HCT116 (cell line): ENCODE measurements at regions not wholly inside any gene's neighbourhood (a gene's known extent, or its start where the extent isn't known, plus 50 kb on each side); places are given as distances from the start of the nearest gene placed in this dataset.

Experiments used
- ATAC-seq: fragments of 200-7000 bp; cut with Tn5 transposase; 2 replicates; pipeline ENCODE4 v1.9.1; 2020; ENCODE audit warnings: mild to moderate bottlenecking, moderate library complexity
- BruUV-seq: library from RNA; stranded (reverse); fragments of 400-500 nt; replicated peaks from 2 replicates; lab custom pipeline; 2021; lab: Mats Ljungman, UMichigan
- CTCF ChIA-PET: fragments of 300-600 bp; sonication (Branson Sonifier 250); formaldehyde crosslinking; loops from one replicate; lab custom pipeline; 2021; ENCODE audit warnings: antibody characterized with exemption; lab: Charles Lee
- POLR2A ChIA-PET: fragments of 300-600, 350-600 bp; sonication (Branson Sonifier 250); formaldehyde crosslinking; loops from one replicate; lab custom pipeline; 2021; ENCODE audit warnings: antibody characterized with exemption; lab: Charles Lee
- RAD21 ChIA-PET, 2 experiments: fragments of 300-600 bp; sonication (Branson Sonifier 250); formaldehyde crosslinking; loops; one replicate each; lab custom pipeline; 2023; ENCODE audit warnings: low total read pairs in 2 of 2; ENCODE audit not compliant: uncharacterized antibody in 2 of 2, unreplicated experiment in 2 of 2, low non-redundant PET in 1 of 2; lab: Charles Lee
- DNase-seq: peaks from one replicate; pipeline ENCODE4 v3.0.0-alpha.2; 2010; ENCODE audit warnings: low read depth, low spot score
- H2AFZ ChIP-seq: fragments of 200-600 bp; shearing (Covaris generic), sonication (generic); 2 replicates; pipeline ENCODE4 v1.6.1; 2017; ENCODE audit warnings: low read depth, mixed run types, mixed read lengths, antibody characterized with exemption, low read length; ENCODE audit not compliant: poor library complexity, severe bottlenecking
- H3K27ac ChIP-seq: 2 replicates; pipeline ENCODE4 v1.5.1; 2012; ENCODE audit warnings: low read depth, low read length
- H3K27me3 ChIP-seq: fragments of 200-600 bp; sonication (generic); 2 replicates; pipeline ENCODE4 v1.6.1; 2016; ENCODE audit warnings: mixed run types, low read length, mixed read lengths; ENCODE audit not compliant: insufficient read depth
- H3K36me3 ChIP-seq, 2 experiments: fragments of 200-500 bp in 1 of 2; fragments of 200-600 bp in 1 of 2; sonication (Bioruptor generic) in 1 of 2; sonication (generic) in 1 of 2; 2 replicates each; pipeline versions ENCODE4 v1.5.1 to v1.6.1; 2014 to 2016; ENCODE audit warnings: low read length in 2 of 2, inconsistent platforms in 1 of 2, mixed read lengths in 1 of 2, mixed run types in 1 of 2; ENCODE audit not compliant: insufficient read depth in 2 of 2, control insufficient read depth in 1 of 2
- H3K4me1 ChIP-seq, 2 experiments: fragments of 200-600 bp in 1 of 2; sonication (generic) in 1 of 2; 2 replicates each; pipeline versions ENCODE4 v1.5.1 to v1.6.1; 2012 to 2017; ENCODE audit warnings: low read length in 2 of 2, inconsistent platforms in 1 of 2, mild to moderate bottlenecking in 1 of 2, mixed read lengths in 1 of 2, mixed run types in 1 of 2, moderate library complexity in 1 of 2; ENCODE audit not compliant: insufficient read depth in 2 of 2, control insufficient read depth in 1 of 2
- H3K4me2 ChIP-seq: fragments of 200-600 bp; sonication (generic); 2 replicates; pipeline ENCODE4 v1.6.1; 2017; ENCODE audit warnings: mixed run types, low read length, mixed read lengths
- H3K4me3 ChIP-seq, 2 experiments: fragments of 200-600 bp in 1 of 2; sonication (generic) in 1 of 2; replicated peaks in 1 of 2; 2 replicates each; pipeline ENCODE4 v1.5.1; 2011 to 2016; ENCODE audit warnings: low read length in 2 of 2, control low read depth in 1 of 2, low read depth in 1 of 2, mild to moderate bottlenecking in 1 of 2, mixed read lengths in 1 of 2, mixed run types in 1 of 2
- H3K79me2 ChIP-seq: fragments of 200-600 bp; sonication (generic); 2 replicates; pipeline ENCODE4 v1.6.1; 2017; ENCODE audit warnings: mild to moderate bottlenecking, mixed run types, low read length, moderate library complexity, mixed read lengths; ENCODE audit not compliant: insufficient read depth
- H3K9ac ChIP-seq: fragments of 200-600 bp; sonication (generic); 2 replicates; pipeline ENCODE4 v1.6.1; 2016; ENCODE audit warnings: low read length, mixed read lengths
- H3K9me2 ChIP-seq: fragments of 200-600 bp; sonication (generic), shearing (Covaris generic); 2 replicates; pipeline ENCODE4 v1.6.1; 2017; ENCODE audit warnings: mixed run types, mild to moderate bottlenecking, moderate library complexity; ENCODE audit not compliant: insufficient read depth
- H3K9me3 ChIP-seq, 2 experiments: fragments of 200-500 bp in 1 of 2; fragments of 200-600 bp in 1 of 2; sonication (Bioruptor generic) in 1 of 2; sonication (generic) in 1 of 2; 2 replicates each; pipeline ENCODE4 v1.6.1; 2014 to 2017; ENCODE audit warnings: low read length in 2 of 2, mixed read lengths in 2 of 2, inconsistent platforms in 1 of 2, low read depth in 1 of 2, mild to moderate bottlenecking in 1 of 2, mixed run types in 1 of 2, moderate library complexity in 1 of 2; ENCODE audit not compliant: control insufficient read depth in 1 of 2, insufficient read depth in 1 of 2
- H4K20me1 ChIP-seq: fragments of 200-600 bp; sonication (generic), shearing (Covaris generic); 2 replicates; pipeline ENCODE4 v1.6.1; 2017; ENCODE audit warnings: mixed run types, mild to moderate bottlenecking, moderate library complexity; ENCODE audit not compliant: insufficient read depth
- ATF3 ChIP-seq: IDR thresholded peaks from 2 replicates; pipeline ENCODE4 v1.6.1; 2012
- CEBPB ChIP-seq: IDR thresholded peaks from 2 replicates; pipeline ENCODE4 v1.6.1; 2012; ENCODE audit warnings: low read depth
- CTCF ChIP-seq, 3 experiments: fragments of 200-600 bp in 1 of 3; sonication (generic) in 1 of 3; IDR thresholded peaks in 2 of 3; conservative IDR thresholded peaks in 1 of 3; 2 replicates each; pipeline ENCODE4 v1.5.1; 2012 to 2017; ENCODE audit warnings: low read depth in 2 of 3, low read length in 2 of 3, antibody characterized with exemption in 1 of 3, borderline replicate concordance in 1 of 3, control low read depth in 1 of 3, mild to moderate bottlenecking in 1 of 3, mixed read lengths in 1 of 3, mixed run types in 1 of 3, moderate library complexity in 1 of 3; ENCODE audit not compliant: insufficient read depth in 1 of 3
- EGR1 ChIP-seq: IDR thresholded peaks from 2 replicates; pipeline ENCODE4 v1.6.1; 2012; ENCODE audit warnings: low read depth
- ELF1 ChIP-seq: IDR thresholded peaks from 2 replicates; pipeline ENCODE4 v1.6.1; 2012; ENCODE audit warnings: low read depth, borderline replicate concordance
- EZH2 ChIP-seq: fragments of 200-600 bp; sonication (generic); IDR thresholded peaks from 2 replicates; pipeline ENCODE4 v1.6.1; 2017; ENCODE audit warnings: antibody characterized with exemption, mixed run types
- EZH2phosphoT487 ChIP-seq: fragments of 200-600 bp; IDR thresholded peaks from 2 replicates; pipeline ENCODE4 v1.6.1; 2018; ENCODE audit warnings: antibody characterized with exemption, borderline replicate concordance
- FOSL1 ChIP-seq: IDR thresholded peaks from 2 replicates; pipeline ENCODE4 v1.6.1; 2012; ENCODE audit warnings: low read depth
- JUND ChIP-seq: IDR thresholded peaks from 2 replicates; pipeline ENCODE4 v1.6.1; 2012
- POLR2A ChIP-seq: IDR thresholded peaks from 2 replicates; pipeline ENCODE4 v1.7.0; 2011; ENCODE audit warnings: borderline replicate concordance; ENCODE audit not compliant: insufficient read depth, insufficient read length; ENCODE audit errors: extremely low read depth
- POLR2AphosphoS5 ChIP-seq: IDR thresholded peaks from 2 replicates; pipeline ENCODE4 v1.6.1; 2011; ENCODE audit warnings: mild to moderate bottlenecking, low read depth, low read length, moderate library complexity
- RAD21 ChIP-seq: IDR thresholded peaks from 2 replicates; pipeline ENCODE4 v1.6.1; 2012; ENCODE audit warnings: low read depth, mild to moderate bottlenecking
- SP1 ChIP-seq: IDR thresholded peaks from 2 replicates; pipeline ENCODE4 v1.6.1; 2012; ENCODE audit warnings: low read depth
- TCF7L2 ChIP-seq: IDR thresholded peaks from 2 replicates; pipeline ENCODE4 v1.7.0; 2011; ENCODE audit warnings: borderline replicate concordance, inconsistent platforms; ENCODE audit not compliant: insufficient read depth, insufficient read length; ENCODE audit errors: extremely low read depth
- YY1 ChIP-seq: IDR thresholded peaks from 2 replicates; pipeline ENCODE4 v1.6.1; 2011; ENCODE audit warnings: low read length, low read depth, moderate library complexity, mild to moderate bottlenecking; ENCODE audit not compliant: insufficient replicate concordance; ENCODE audit errors: extremely low read depth
- ZBTB33 ChIP-seq: IDR thresholded peaks from 2 replicates; pipeline ENCODE4 v1.6.1; 2011; ENCODE audit warnings: mild to moderate bottlenecking, low read length, moderate library complexity; ENCODE audit not compliant: insufficient replicate concordance; ENCODE audit errors: extremely low read depth
- ZFX ChIP-seq: fragments of 450-650 bp; IDR thresholded peaks from 2 replicates; pipeline ENCODE4 v1.6.1; 2017
- ZNF274 ChIP-seq: fragments of 200-500 bp; sonication (Bioruptor generic); IDR thresholded peaks from 2 replicates; pipeline ENCODE4 v1.6.1; 2014; ENCODE audit warnings: mild to moderate bottlenecking, low read depth, low read length, inconsistent platforms
- intact Hi-C: fragments of 100-400 bp; cut with micrococcal nuclease; formaldehyde crosslinking; loops from 2 replicates; pipeline ENCODE4 v1.10.0; 2022
- TF ChIP-seq, protein P1 (sequence below): IDR thresholded peaks from 2 replicates; pipeline ENCODE4 v1.6.1; 2012

GRCh38 chr3:135452881-135453280 is 512.6 kb upstream of the PPP2R3A start:
- DNase-seq (no peak), ATAC-seq (no peak)
- no peaks in the 10 kb centered on the region for H3K4me1 ChIP-seq
- H3K4me2 ChIP-seq, result no peak overlapping the region
- H3K27ac ChIP-seq, result no peak overlapping the region
- no peak overlapping the region for H2AFZ ChIP-seq
- ChIA-PET CTCF (no interaction called here), POLR2A (no interaction called here), RAD21 (no interaction called here)
- BruUV-seq, result no TSS peak
- TF ChIP-seq RAD21, result no peak
- no peak for TF ChIP-seq ZNF274
- no peak for TF ChIP-seq EGR1
- TF ChIP-seq ZBTB33, result no peak
- TF ChIP-seq ELF1, result no peak
- TF ChIP-seq, protein P1, sequence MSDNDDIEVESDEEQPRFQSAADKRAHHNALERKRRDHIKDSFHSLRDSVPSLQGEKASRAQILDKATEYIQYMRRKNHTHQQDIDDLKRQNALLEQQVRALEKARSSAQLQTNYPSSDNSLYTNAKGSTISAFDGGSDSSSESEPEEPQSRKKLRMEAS, result no peak
- TF ChIP-seq POLR2A, result no peak
- TF ChIP-seq POLR2AphosphoS5, result no peak
- no peak for TF ChIP-seq TCF7L2
- no peak for TF ChIP-seq JUND
- TF ChIP-seq ZFX, result no peak
- TF ChIP-seq EZH2phosphoT487, result no peak
- TF ChIP-seq CEBPB, result no peak
- no peak for TF ChIP-seq EZH2
- TF ChIP-seq CTCF (IDR thresholded peaks at IDR 0.05 in 2 of 3, conservative IDR thresholded peaks at IDR 0.05 in 1 of 3; ENCODE audit: borderline replicate concordance in 1 of 3, insufficient read depth in 1 of 3, low read depth in 2 of 3, low read length in 2 of 3), result no peak
- TF ChIP-seq YY1, result no peak
- TF ChIP-seq SP1, result no peak
- TF ChIP-seq ATF3, result no peak
- TF ChIP-seq FOSL1, result no peak
- no peaks in the 10 kb centered on the region for H3K36me3 ChIP-seq
- H3K4me3 ChIP-seq, result no peak overlapping the region
- H3K9ac ChIP-seq, result no peak overlapping the region
- no peaks in the 10 kb centered on the region for H3K79me2 ChIP-seq
- no peaks in the 10 kb centered on the region for H3K9me2 ChIP-seq
- no peaks in the 10 kb centered on the region for H4K20me1 ChIP-seq
- no peaks in the 10 kb centered on the region for H3K9me3 ChIP-seq
- H3K27me3 ChIP-seq, result peaks cover 48% of the 10 kb centered on the region; the same call in 1 of the 2 replicates
- intact Hi-C loops, result no loop called here
